ENCODE measurements at regions not wholly inside any gene's neighbourhood (a gene's known extent, or its start where the extent isn't known, plus 50 kb on each side); places are given as distances from the start of the nearest gene placed in this dataset.

DNA sequence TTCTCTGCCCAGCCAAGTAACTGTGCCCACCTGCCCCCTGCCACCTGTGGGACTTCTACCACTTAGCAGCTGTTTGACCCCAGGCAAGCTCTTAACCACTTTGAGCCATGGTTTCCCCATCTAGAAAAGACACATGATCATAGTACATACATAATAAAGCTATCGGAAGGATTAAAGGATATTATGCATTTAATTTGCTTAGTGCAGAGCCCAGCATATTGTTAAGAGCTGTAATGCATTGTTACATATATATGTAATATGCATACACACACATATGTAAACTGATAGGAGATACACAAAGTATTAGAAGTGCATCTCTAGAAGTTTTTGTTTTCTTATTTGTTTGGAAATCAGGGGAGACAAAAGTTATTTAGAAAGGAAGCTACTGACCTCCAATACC lies 83.5 kb upstream of the ZBTB40 start:
- TF ChIP-seq, protein P1, sequence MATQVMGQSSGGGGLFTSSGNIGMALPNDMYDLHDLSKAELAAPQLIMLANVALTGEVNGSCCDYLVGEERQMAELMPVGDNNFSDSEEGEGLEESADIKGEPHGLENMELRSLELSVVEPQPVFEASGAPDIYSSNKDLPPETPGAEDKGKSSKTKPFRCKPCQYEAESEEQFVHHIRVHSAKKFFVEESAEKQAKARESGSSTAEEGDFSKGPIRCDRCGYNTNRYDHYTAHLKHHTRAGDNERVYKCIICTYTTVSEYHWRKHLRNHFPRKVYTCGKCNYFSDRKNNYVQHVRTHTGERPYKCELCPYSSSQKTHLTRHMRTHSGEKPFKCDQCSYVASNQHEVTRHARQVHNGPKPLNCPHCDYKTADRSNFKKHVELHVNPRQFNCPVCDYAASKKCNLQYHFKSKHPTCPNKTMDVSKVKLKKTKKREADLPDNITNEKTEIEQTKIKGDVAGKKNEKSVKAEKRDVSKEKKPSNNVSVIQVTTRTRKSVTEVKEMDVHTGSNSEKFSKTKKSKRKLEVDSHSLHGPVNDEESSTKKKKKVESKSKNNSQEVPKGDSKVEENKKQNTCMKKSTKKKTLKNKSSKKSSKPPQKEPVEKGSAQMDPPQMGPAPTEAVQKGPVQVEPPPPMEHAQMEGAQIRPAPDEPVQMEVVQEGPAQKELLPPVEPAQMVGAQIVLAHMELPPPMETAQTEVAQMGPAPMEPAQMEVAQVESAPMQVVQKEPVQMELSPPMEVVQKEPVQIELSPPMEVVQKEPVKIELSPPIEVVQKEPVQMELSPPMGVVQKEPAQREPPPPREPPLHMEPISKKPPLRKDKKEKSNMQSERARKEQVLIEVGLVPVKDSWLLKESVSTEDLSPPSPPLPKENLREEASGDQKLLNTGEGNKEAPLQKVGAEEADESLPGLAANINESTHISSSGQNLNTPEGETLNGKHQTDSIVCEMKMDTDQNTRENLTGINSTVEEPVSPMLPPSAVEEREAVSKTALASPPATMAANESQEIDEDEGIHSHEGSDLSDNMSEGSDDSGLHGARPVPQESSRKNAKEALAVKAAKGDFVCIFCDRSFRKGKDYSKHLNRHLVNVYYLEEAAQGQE (IDR thresholded peaks at IDR 0.05; ENCODE audit: low read depth), result no peak
- TF ChIP-seq EGR1 (IDR thresholded peaks at IDR 0.05) (no peak), EP300 (IDR thresholded peaks at IDR 0.05; ENCODE audit: borderline replicate concordance) (no peak), RAD21 (IDR thresholded peaks at IDR 0.05; ENCODE audit: low read depth) (no peak), TCF12 (IDR thresholded peaks at IDR 0.05; ENCODE audit: low read depth) (no peak), YY1 (IDR thresholded peaks at IDR 0.05; ENCODE audit: low read depth) (no peak), TAF1 (IDR thresholded peaks at IDR 0.05; ENCODE audit: low read depth) (no peak)
- TF ChIP-seq, protein P2, sequence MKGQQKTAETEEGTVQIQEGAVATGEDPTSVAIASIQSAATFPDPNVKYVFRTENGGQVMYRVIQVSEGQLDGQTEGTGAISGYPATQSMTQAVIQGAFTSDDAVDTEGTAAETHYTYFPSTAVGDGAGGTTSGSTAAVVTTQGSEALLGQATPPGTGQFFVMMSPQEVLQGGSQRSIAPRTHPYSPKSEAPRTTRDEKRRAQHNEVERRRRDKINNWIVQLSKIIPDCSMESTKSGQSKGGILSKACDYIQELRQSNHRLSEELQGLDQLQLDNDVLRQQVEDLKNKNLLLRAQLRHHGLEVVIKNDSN (IDR thresholded peaks at IDR 0.05), result no peak
- TF ChIP-seq, protein P3, sequence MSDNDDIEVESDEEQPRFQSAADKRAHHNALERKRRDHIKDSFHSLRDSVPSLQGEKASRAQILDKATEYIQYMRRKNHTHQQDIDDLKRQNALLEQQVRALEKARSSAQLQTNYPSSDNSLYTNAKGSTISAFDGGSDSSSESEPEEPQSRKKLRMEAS (IDR thresholded peaks at IDR 0.05), result no peak

DNA sequence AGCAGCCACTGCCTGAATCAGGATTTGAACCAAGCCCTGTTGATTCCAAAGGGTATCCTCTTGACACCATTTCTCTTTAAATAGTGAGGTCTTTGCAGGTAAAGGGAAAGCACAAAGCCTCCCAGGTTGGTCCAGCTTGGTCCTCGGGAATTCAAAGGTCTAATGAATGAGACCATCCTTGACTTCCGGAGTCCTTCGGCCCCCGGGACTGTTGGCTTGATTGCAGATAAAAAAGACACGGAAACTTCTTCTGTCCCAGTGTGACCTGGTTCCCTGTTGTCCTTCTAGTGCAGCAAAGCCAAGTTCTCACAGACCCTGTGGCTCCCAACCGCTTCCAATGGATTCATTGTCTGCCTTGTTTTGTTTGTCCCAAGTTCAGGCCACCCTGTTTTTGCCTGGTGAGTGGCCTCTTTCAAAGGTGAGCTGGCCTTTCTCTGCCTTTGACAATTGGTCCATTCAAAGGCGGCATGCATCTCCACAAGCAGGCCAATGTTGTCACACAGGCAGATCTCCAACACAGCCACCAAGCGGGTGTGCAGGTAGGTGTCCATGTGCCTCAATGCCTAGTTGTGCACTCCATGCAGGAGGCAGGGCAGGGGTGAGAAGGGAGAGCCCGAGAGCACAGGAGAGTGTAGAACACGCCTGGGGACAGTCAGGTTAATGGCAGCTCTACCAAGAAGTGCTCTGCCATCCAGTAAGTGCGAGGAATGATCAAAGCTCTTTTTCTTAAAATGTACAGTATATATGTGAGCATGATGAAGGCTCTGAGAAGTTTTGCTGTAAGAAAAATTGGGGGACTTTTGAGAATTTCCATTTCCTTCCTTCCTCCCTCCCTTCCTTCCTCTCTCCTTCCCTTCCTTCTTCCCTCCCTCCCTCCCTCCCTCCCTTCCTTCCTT lies 82.1 kb upstream of the ZBTB40 start:
- TF ChIP-seq TEAD4 (IDR thresholded peaks at IDR 0.05) (no peak), EP300 (IDR thresholded peaks at IDR 0.05; ENCODE audit: borderline replicate concordance) (no peak), ZBTB7A (IDR thresholded peaks at IDR 0.05; ENCODE audit: low read depth) (no peak), EGR1 (IDR thresholded peaks at IDR 0.05) (no peak)
- TF ChIP-seq, protein P2 (IDR thresholded peaks at IDR 0.05), result no peak

DNA sequence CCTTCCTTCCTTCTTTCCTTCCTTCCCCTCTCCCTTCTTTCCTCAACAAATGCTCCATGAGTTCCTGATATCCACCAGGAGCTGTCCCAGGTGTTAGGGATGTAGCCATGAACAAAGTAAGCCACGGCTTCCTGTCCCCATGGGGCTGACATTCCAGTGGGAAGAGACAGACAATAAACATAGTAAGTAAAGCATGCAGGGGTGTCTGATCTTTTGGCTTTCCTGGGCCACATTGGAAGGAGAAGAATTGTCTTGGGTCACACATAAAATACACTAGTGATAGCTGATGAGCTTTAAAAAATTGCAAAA lies 81.5 kb upstream of the ZBTB40 start:
- TF ChIP-seq, protein P1 (IDR thresholded peaks at IDR 0.05; ENCODE audit: low read depth), result peak; percentile 57; the same call in 1 of the 2 replicates
- no peak for TF ChIP-seq EP300 (IDR thresholded peaks at IDR 0.05; ENCODE audit: borderline replicate concordance)

DNA sequence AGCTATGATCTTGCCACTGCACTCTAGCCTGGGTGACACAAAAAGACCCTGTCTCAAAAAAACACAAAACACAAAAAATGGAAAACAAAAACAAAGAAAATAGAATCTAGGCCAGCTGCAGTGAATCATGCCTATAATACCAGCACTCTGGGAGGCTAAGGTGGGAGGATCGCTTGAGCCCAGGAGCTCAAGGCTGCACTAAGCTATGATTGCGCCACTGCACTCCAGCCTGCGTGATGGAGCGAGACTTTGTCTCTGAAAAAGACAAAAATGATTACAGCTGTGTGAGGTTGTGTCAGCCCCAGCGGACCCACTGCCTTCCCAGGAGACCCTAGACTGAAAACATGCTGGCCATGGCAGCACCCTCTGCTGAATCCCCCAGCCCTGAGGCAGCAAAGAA lies 80.2 kb upstream of the ZBTB40 start:
- TF ChIP-seq EP300 (IDR thresholded peaks at IDR 0.05; ENCODE audit: borderline replicate concordance) (no peak), ZBTB7A (IDR thresholded peaks at IDR 0.05; ENCODE audit: low read depth) (no peak), EGR1 (IDR thresholded peaks at IDR 0.05) (no peak), CEBPB (IDR thresholded peaks at IDR 0.05) (no peak), RAD21 (IDR thresholded peaks at IDR 0.05; ENCODE audit: low read depth) (no peak), TAF1 (IDR thresholded peaks at IDR 0.05; ENCODE audit: low read depth) (no peak), YY1 (IDR thresholded peaks at IDR 0.05; ENCODE audit: low read depth) (no peak), TEAD4 (IDR thresholded peaks at IDR 0.05) (no peak), TCF12 (IDR thresholded peaks at IDR 0.05; ENCODE audit: low read depth) (no peak), CREB1 (IDR thresholded peaks at IDR 0.05; ENCODE audit: low read depth) (no peak), FOXM1 (IDR thresholded peaks at IDR 0.05; ENCODE audit: borderline replicate concordance, low read depth) (no peak), NFIC (IDR thresholded peaks at IDR 0.05) (no peak)
- TF ChIP-seq, protein P1 (IDR thresholded peaks at IDR 0.05; ENCODE audit: low read depth), result no peak
- TF ChIP-seq, protein P2 (IDR thresholded peaks at IDR 0.05), result no peak
- TF ChIP-seq, protein P3 (IDR thresholded peaks at IDR 0.05), result no peak

Data from Ishikawa (cell line).